GM12872 (cell line): ENCODE measurements at regions not wholly inside any gene's neighbourhood (a gene's known extent, or its start where the extent isn't known, plus 50 kb on each side); places are given as distances from the start of the nearest gene placed in this dataset.

Experiments
- CTCF ChIP-seq: IDR thresholded peaks from 3 replicates; pipeline ENCODE4 v1.5.1; 2011; ENCODE audit warnings: low read depth, mild to moderate bottlenecking, low read length, moderate library complexity; ENCODE audit not compliant: insufficient read depth

GRCh38 chr2:58476556-58476955 is 235.4 kb upstream of the FANCL start:
- TF ChIP-seq CTCF, result no peak

- TF ChIP-seq CTCF, result no peak
Observed at GRCh38 chr2:58475756-58476155, 234.6 kb upstream of the FANCL start.

- TF ChIP-seq CTCF, result no peak
Observed at GRCh38 chr2:58473165-58473564, 232.0 kb upstream of the FANCL start.

- TF ChIP-seq CTCF, result no peak
Observed at GRCh38 chr2:58466804-58467203, 225.7 kb upstream of the FANCL start.

GRCh38 chr2:58460670-58461069 is 219.5 kb upstream of the FANCL start:
- no peak for TF ChIP-seq CTCF

GRCh38 chr2:58449286-58450010 is 208.3 kb upstream of the FANCL start:
- TF ChIP-seq CTCF, result no peak

GRCh38 chr2:58448845-58449244 is 207.7 kb upstream of the FANCL start:
- TF ChIP-seq CTCF, result no peak
